ENCODE measurements at regions not wholly inside any gene's neighbourhood (a gene's known extent, or its start where the extent isn't known, plus 50 kb on each side); places are given as distances from the start of the nearest gene placed in this dataset.

GRCh38 chr10:52668024-52668423 is 104.6 kb downstream of the MBL2 start:
- TF ChIP-seq CTCF (IDR thresholded peaks at IDR 0.05) (no peak), POLR2A (IDR thresholded peaks at IDR 0.05) (no peak)

All from transverse colon (tissue), 3 donors.